ENCODE measurements at regions not wholly inside any gene's neighbourhood (a gene's known extent, or its start where the extent isn't known, plus 50 kb on each side); places are given as distances from the start of the nearest gene placed in this dataset.

GRCh38 chr15:60115579-60116380, 111.7 kb downstream of the FOXB1 start:
- DNase-seq (ENCODE audit: low spot score in 2 of 2): no peak
- no peaks in the 10 kb centered on the region for H3K36me3 ChIP-seq (replicated peaks)
- H3K4me3 ChIP-seq: no peak overlapping the region
- H3K27me3 ChIP-seq (ENCODE audit: low read depth): peaks cover 5% of the 10 kb centered on the region
- no peaks in the 10 kb centered on the region for H3K9me3 ChIP-seq
- H3K4me1 ChIP-seq: 0 out of 2 replicates have a peak, but pooled peaks cover 2% of the 10 kb centered on the region
- in situ Hi-C loops (cut with MboI; ENCODE audit: low sequenced_read_pairs): no loop called here

- in situ Hi-C loops (cut with MboI; ENCODE audit: low sequenced_read_pairs): no loop called here
- Histone ChIP-seq H3K9me3 (no peaks in the 10 kb centered on the region), H3K36me3 (replicated peaks) (no peaks in the 10 kb centered on the region), H3K27me3 (ENCODE audit: low read depth) (peaks cover 5% of the 10 kb centered on the region), H3K4me1 (0 out of 2 replicates have a peak, but pooled peaks cover 2% of the 10 kb centered on the region), H3K4me3 (no peak overlapping the region)
- no peak for DNase-seq (ENCODE audit: low spot score in 2 of 2)
Observed at GRCh38 chr15:60116456-60117089, 112.5 kb downstream of the FOXB1 start.

DNA sequence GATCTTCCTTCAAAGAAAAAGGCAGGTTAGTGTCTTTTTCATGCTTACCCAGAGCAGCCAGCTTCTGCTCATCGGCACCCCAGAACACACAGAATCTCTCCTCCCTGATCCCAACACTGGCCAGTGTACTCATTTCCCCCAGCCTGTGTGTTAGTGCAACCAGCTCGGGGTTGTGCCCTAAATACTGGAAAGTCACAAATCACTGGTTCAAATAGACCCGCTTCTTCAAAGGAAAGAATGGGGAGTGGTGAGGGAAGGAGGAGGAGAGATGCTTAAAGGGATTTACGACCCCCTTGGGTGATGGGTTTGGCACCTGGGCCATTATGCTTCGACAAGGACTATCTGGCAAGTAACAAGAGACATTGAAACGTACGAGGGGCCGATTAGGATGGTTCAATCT, 114.0 kb downstream of the FOXB1 start:
- H3K4me1 ChIP-seq: 0 out of 2 replicates have a peak, but pooled peaks cover 2% of the 10 kb centered on the region

DNA sequence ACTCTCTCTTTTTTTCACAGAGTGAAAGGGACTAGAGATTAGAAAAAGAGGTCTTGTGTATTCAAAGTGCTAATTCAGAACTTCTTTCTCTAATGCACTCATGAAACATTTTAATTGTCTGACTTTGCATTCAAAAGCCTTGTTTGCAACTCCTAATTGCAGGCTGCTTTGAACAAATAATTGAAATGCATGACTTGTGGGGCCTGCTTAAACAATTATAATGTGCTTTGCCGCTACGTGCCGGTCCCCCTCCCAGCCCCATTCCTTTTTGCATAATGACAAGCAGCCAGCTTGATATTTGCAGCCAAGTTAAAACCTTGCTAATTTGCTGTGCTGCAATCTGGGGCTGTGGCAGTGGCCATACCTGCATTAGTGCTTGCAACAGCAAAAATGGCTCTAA, 114.5 kb downstream of the FOXB1 start:
- Histone ChIP-seq H3K9me3 (no peaks in the 10 kb centered on the region), H3K36me3 (replicated peaks) (no peaks in the 10 kb centered on the region), H3K27me3 (ENCODE audit: low read depth) (peaks cover 5% of the 10 kb centered on the region), H3K4me1 (0 out of 2 replicates have a peak, but pooled peaks cover 2% of the 10 kb centered on the region), H3K4me3 (no peak overlapping the region)
- in situ Hi-C loops (cut with MboI; ENCODE audit: low sequenced_read_pairs): no loop called here
- DNase-seq (ENCODE audit: low spot score in 2 of 2): peak in 1 of 2 experiments; percentile 27

More for the DNA sequence above, 114.0 kb downstream of the FOXB1 start:
- H3K36me3 ChIP-seq (replicated peaks): no peaks in the 10 kb centered on the region
- H3K4me3 ChIP-seq: no peak overlapping the region
- H3K9me3 ChIP-seq: no peaks in the 10 kb centered on the region
- in situ Hi-C loops (cut with MboI; ENCODE audit: low sequenced_read_pairs): no loop called here
- H3K27me3 ChIP-seq (ENCODE audit: low read depth): peaks cover 5% of the 10 kb centered on the region
- peak in 1 of 2 experiments; percentile 11 for DNase-seq (ENCODE audit: low spot score in 2 of 2)

- in situ Hi-C loops (cut with MboI; ENCODE audit: low sequenced_read_pairs): no loop called here
- peaks cover 5% of the 10 kb centered on the region for H3K27me3 ChIP-seq (ENCODE audit: low read depth)
- H3K4me3 ChIP-seq: no peak overlapping the region
- 0 out of 2 replicates have a peak, but pooled peaks cover 2% of the 10 kb centered on the region for H3K4me1 ChIP-seq
- DNase-seq (ENCODE audit: low spot score in 2 of 2): no peak
- no peaks in the 10 kb centered on the region for H3K36me3 ChIP-seq (replicated peaks)
- H3K9me3 ChIP-seq: no peaks in the 10 kb centered on the region
Observed at GRCh38 chr15:60119101-60119500, 115.0 kb downstream of the FOXB1 start.

DNA sequence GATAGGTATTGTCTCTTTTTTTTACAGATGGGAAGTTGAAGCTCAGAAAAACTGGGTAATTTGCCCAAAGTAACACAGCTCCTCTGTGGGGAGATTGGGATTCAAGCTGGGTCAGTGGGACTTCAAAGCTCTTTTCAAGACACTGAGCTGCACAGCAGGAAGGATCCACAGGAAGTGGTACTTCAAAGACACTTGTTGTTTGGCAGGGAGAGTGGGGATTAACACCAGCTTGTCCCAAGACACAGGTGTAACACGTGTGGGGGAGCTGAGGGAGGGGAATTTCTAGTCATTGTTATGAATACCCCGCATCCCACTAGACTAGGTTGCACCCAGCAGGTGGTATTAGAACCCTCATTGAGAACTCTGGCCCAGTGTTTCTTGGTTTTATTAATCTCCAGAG, 116.0 kb downstream of the FOXB1 start:
- no peaks in the 10 kb centered on the region for H3K9me3 ChIP-seq
- in situ Hi-C loops (cut with MboI; ENCODE audit: low sequenced_read_pairs): no loop called here
- H3K4me3 ChIP-seq: no peak overlapping the region
- no peaks in the 10 kb centered on the region for H3K36me3 ChIP-seq (replicated peaks)
- H3K4me1 ChIP-seq: 0 out of 2 replicates have a peak, but pooled peaks cover 2% of the 10 kb centered on the region
- no peak for DNase-seq (ENCODE audit: low spot score in 2 of 2)
- peaks cover 5% of the 10 kb centered on the region for H3K27me3 ChIP-seq (ENCODE audit: low read depth)

DNA sequence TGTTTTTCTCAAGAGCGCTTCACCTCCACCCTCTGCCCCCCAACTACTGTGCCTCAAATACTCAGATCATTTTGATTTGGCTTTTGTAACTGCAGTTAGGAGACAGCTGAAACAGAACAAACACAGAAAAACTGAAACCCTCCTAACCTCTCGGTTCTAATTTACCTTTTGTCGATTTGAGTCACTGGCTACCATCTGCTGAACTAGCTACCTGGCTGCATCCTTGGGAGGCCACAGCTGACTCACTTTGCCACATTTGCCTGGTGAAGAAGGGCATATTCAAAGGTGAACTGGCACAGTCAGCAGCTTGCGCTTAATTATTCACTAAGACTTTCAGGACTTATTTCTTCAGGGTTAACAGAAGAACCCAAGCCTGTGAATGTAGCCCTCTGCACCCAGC, 117.7 kb downstream of the FOXB1 start:
- Histone ChIP-seq H3K4me3 (no peak overlapping the region), H3K4me1 (0 out of 2 replicates have a peak, but pooled peaks cover 2% of the 10 kb centered on the region), H3K36me3 (replicated peaks) (no peaks in the 10 kb centered on the region), H3K27me3 (ENCODE audit: low read depth) (peaks cover 3% of the 10 kb centered on the region), H3K9me3 (no peaks in the 10 kb centered on the region)
- in situ Hi-C loops (cut with MboI; ENCODE audit: low sequenced_read_pairs): no loop called here
- no peak for DNase-seq (ENCODE audit: low spot score in 2 of 2)

DNA sequence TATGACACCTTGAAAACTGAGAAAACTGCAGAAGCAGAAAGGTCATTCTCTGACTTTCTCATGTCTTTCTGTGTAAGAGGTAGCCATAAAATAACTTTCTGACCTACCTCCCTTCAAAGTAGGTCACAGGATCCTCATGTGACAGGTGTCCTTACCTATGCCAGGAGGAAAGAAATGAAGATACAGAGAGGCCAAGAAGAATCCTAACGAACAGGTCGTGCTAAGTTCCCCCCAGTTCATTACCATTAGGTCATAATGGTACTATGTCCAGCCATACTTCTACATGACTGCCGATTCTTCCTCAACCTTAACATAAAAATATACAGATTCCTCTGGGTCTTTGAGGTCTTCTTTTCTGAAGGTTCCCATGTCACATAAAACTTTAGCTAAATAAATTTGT, 118.6 kb downstream of the FOXB1 start:
- in situ Hi-C loops (cut with MboI; ENCODE audit: low sequenced_read_pairs): no loop called here
- H3K4me1 ChIP-seq: 0 out of 2 replicates have a peak, but pooled peaks cover 2% of the 10 kb centered on the region
- no peaks in the 10 kb centered on the region for H3K9me3 ChIP-seq
- peaks cover under 1% of the 10 kb centered on the region for H3K27me3 ChIP-seq (ENCODE audit: low read depth)
- no peaks in the 10 kb centered on the region for H3K36me3 ChIP-seq (replicated peaks)
- H3K4me3 ChIP-seq: no peak overlapping the region
- DNase-seq (ENCODE audit: low spot score in 2 of 2): no peak

DNA sequence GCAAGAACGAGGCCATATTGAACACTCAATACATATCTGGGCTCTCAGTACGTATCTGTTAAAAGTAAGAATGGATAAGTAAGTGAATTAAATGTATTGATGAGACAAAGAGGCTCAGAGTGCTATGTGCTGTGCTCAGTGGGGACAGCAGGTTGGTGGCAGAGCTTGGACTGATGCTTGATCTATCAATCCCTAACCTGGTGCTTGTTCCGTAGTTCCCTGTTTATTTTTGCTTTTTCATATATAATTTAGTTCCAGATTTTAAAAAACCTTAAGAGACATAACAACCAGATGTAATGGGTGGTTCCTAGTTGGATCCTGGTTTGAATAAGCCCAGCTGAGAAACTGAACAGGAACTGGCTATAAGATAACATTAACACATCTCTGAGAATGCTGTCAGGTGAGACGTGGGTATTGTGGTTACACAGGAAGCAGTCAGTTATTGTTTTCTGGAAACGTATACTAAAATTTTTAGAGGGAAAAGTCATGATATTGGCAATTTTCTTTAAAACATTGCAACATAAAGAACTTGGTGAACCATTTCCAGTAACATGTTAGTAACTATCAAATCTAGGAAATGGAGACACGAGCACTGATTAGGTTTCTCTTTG, 120.5 kb downstream of the FOXB1 start:
- H3K36me3 ChIP-seq (replicated peaks): no peaks in the 10 kb centered on the region
- DNase-seq (ENCODE audit: low spot score in 2 of 2): no peak
- in situ Hi-C loops (cut with MboI; ENCODE audit: low sequenced_read_pairs): no loop called here
- H3K27me3 ChIP-seq (ENCODE audit: low read depth): no peaks in the 10 kb centered on the region; the same call in 1 of the 2 replicates
- no peaks in the 10 kb centered on the region for H3K4me1 ChIP-seq
- no peak overlapping the region for H3K4me3 ChIP-seq
- H3K9me3 ChIP-seq: no peaks in the 10 kb centered on the region

DNA sequence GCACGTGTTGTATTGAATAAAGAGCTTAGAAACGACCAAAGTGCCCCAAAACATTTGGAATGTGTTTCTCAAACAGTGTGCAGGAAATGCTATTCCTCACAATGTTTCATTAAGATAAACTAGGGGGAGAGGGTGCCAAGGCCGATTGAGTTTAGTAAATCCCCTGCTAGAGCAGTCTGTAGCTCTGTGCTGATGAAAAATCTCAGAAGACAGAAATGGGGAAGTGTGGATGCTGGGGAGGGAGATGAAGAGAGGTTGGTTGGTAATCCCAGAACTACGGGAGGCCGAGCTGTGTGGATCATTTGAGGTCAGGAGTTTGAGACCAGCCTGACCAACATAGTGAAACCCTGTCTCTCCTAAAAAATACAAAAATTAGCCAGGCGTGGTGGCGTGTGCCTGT, 121.2 kb downstream of the FOXB1 start:
- no peaks in the 10 kb centered on the region for H3K4me1 ChIP-seq
- H3K9me3 ChIP-seq: no peaks in the 10 kb centered on the region
- in situ Hi-C loops (cut with MboI; ENCODE audit: low sequenced_read_pairs): no loop called here
- DNase-seq (ENCODE audit: low spot score in 2 of 2): no peak
- no peaks in the 10 kb centered on the region; the same call in 1 of the 2 replicates for H3K27me3 ChIP-seq (ENCODE audit: low read depth)
- H3K36me3 ChIP-seq (replicated peaks): no peaks in the 10 kb centered on the region
- H3K4me3 ChIP-seq: no peak overlapping the region

DNA sequence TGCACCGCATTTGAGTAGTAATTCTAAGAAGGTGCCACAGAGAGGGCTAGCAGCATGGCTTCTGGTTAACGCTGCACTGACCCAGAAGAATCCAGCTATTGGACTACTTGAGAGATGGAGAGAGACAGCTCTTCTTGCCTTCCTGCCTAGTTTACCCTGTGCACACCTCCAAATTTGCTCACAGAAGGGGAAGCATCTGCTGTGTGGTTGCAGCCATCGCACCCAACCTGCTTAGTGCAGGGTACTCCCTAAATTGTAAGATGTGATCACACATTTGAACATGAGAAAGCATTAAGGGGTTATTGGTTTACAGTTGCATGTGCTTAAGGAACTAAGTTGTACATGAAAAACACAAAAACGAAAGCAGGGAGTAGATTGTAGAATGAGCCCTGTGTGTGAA, 122.1 kb downstream of the FOXB1 start:
- H3K4me1 ChIP-seq: no peaks in the 10 kb centered on the region
- no peaks in the 10 kb centered on the region for H3K36me3 ChIP-seq (replicated peaks)
- no peak overlapping the region for H3K4me3 ChIP-seq
- H3K9me3 ChIP-seq: no peaks in the 10 kb centered on the region
- no peak for DNase-seq (ENCODE audit: low spot score in 2 of 2)
- H3K27me3 ChIP-seq (ENCODE audit: low read depth): no peaks in the 10 kb centered on the region; the same call in 1 of the 2 replicates
- in situ Hi-C loops (cut with MboI; ENCODE audit: low sequenced_read_pairs): no loop called here

GRCh38 chr15:60126661-60127060, 122.5 kb downstream of the FOXB1 start:
- H3K4me1 ChIP-seq: no peaks in the 10 kb centered on the region
- DNase-seq (ENCODE audit: low spot score in 2 of 2): no peak
- no peaks in the 10 kb centered on the region for H3K9me3 ChIP-seq
- H3K27me3 ChIP-seq (ENCODE audit: low read depth): no peaks in the 10 kb centered on the region; the same call in 1 of the 2 replicates
- in situ Hi-C loops (cut with MboI; ENCODE audit: low sequenced_read_pairs): no loop called here
- H3K4me3 ChIP-seq: no peak overlapping the region
- no peaks in the 10 kb centered on the region for H3K36me3 ChIP-seq (replicated peaks)

DNA sequence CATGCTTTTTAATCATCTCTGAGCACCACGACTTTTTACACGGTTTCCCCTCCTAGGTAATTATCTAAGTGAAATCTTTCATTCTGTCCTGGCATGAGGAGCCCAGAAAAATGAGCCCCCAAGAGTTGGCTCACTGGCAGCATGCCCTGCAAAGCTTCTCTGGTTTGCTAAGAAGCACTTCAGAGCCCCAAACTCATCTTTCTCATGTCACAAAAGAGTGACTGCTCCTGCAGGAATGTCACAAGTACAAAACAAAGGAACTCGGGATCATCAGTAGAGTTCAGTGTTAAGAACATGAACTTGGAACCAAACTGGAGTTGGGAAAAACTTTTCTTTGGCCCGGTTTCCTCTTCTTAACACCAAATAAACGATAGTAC, 123.9 kb downstream of the FOXB1 start:
- in situ Hi-C loops (cut with MboI; ENCODE audit: low sequenced_read_pairs): no loop called here
- Histone ChIP-seq H3K27me3 (ENCODE audit: low read depth) (no peaks in the 10 kb centered on the region; the same call in 1 of the 2 replicates), H3K4me1 (no peaks in the 10 kb centered on the region), H3K9me3 (no peaks in the 10 kb centered on the region), H3K36me3 (replicated peaks) (no peaks in the 10 kb centered on the region), H3K4me3 (no peak overlapping the region)
- DNase-seq (ENCODE audit: low spot score in 2 of 2): no peak

- Histone ChIP-seq H3K36me3 (replicated peaks) (no peaks in the 10 kb centered on the region), H3K4me1 (no peaks in the 10 kb centered on the region), H3K4me3 (no peak overlapping the region), H3K27me3 (ENCODE audit: low read depth) (no peaks in the 10 kb centered on the region; the same call in 1 of the 2 replicates), H3K9me3 (no peaks in the 10 kb centered on the region)
- no peak for DNase-seq (ENCODE audit: low spot score in 2 of 2)
- in situ Hi-C loops (cut with MboI; ENCODE audit: low sequenced_read_pairs): no loop called here
Observed at GRCh38 chr15:60128710-60129109, 124.6 kb downstream of the FOXB1 start.

Measured in HAP-1 (cell line).